CD4-positive, CD25-positive, alpha-beta regulatory T cell (primary cell): ENCODE measurements at regions not wholly inside any gene's neighbourhood (a gene's known extent, or its start where the extent isn't known, plus 50 kb on each side); places are given as distances from the start of the nearest gene placed in this dataset.

Source experiments
- ATAC-seq, 2 donors: fragments of 150-1000 bp; cut with Tn5 transposase; one replicate each; pipeline ENCODE4 v1.10.0; 2021; ENCODE audit warnings: low read depth in 2 of 2, moderate number of reproducible peaks in 2 of 2, moderate library complexity in 1 of 2
- DNase-seq, 3 donors: peaks; one replicate each; pipeline versions ENCODE4 v3.0.0 to v3.0.0-alpha.2; 2012 to 2022; ENCODE audit warnings: mixed read lengths in 1 of 3
- H3K27ac ChIP-seq: one replicate; pipeline ENCODE4 v1.7.0; 2013; ENCODE audit warnings: mild to moderate bottlenecking, low read length; ENCODE audit not compliant: insufficient read depth, poor library complexity, severe bottlenecking
- H3K27me3 ChIP-seq: one replicate; pipeline ENCODE4 v1.7.0; 2013; ENCODE audit warnings: low read length; ENCODE audit not compliant: control insufficient read depth, insufficient read depth
- H3K36me3 ChIP-seq: one replicate; pipeline ENCODE4 v1.7.0; 2013; ENCODE audit warnings: mild to moderate bottlenecking, low read length, moderate library complexity; ENCODE audit not compliant: control insufficient read depth, insufficient read depth
- H3K4me1 ChIP-seq: 2 replicates; pipeline ENCODE4 v1.7.0; 2013; ENCODE audit warnings: mild to moderate bottlenecking, low read length; ENCODE audit not compliant: insufficient read depth, control insufficient read depth, poor library complexity, severe bottlenecking
- H3K4me3 ChIP-seq: one replicate; pipeline ENCODE4 v1.7.0; 2013; ENCODE audit warnings: low read depth, mild to moderate bottlenecking, low read length, moderate library complexity
- H3K9me3 ChIP-seq, 2 experiments: 1 replicate in 1 of 2; 2 replicates in 1 of 2; pipeline ENCODE4 v1.7.0; 2013; ENCODE audit warnings: low read length in 2 of 2, mild to moderate bottlenecking in 1 of 2, moderate library complexity in 1 of 2; ENCODE audit not compliant: control insufficient read depth in 2 of 2
- H3K27ac Mint-ChIP-seq, 3 donors: one replicate each; pipeline ENCODE4 v1.8.0; 2020 to 2022; ENCODE audit warnings: mild to moderate bottlenecking in 3 of 3, mixed read lengths in 3 of 3, moderate library complexity in 2 of 3
- H3K27me3 Mint-ChIP-seq: one replicate; pipeline ENCODE4 v1.8.0; 2022; ENCODE audit warnings: mild to moderate bottlenecking, mixed read lengths
- H3K36me3 Mint-ChIP-seq: one replicate; pipeline ENCODE4 v1.8.0; 2020; ENCODE audit warnings: mixed read lengths
- H3K4me1 Mint-ChIP-seq, 4 donors: one replicate each; pipeline ENCODE4 v1.8.0; 2020 to 2022; ENCODE audit warnings: mixed read lengths in 4 of 4, mild to moderate bottlenecking in 1 of 4
- H3K4me3 Mint-ChIP-seq, 4 donors: one replicate each; pipeline ENCODE4 v1.8.0; 2020 to 2022; ENCODE audit warnings: mild to moderate bottlenecking in 4 of 4, mixed read lengths in 4 of 4, moderate library complexity in 3 of 4
- H3K9me3 Mint-ChIP-seq, 7 donors: one replicate each; pipeline ENCODE4 v1.8.0; 2020 to 2022; ENCODE audit warnings: mixed read lengths in 7 of 7, mild to moderate bottlenecking in 3 of 7, moderate library complexity in 2 of 7

- Mint-ChIP-seq H3K36me3 (no peaks in the 10 kb centered on the region), H3K4me3 (no peak overlapping the region), H3K9me3 (peaks cover 0 to 1% (median 0%) of the 10 kb centered on the region in 7 donors), H3K27ac (no peak overlapping the region), H3K27me3 (peaks cover 5% of the 10 kb centered on the region), H3K4me1 (no peaks in the 10 kb centered on the region)
- Histone ChIP-seq H3K36me3 (no peaks in the 10 kb centered on the region), H3K4me3 (no peak overlapping the region), H3K27ac (no peak overlapping the region), H3K4me1 (no peaks in the 10 kb centered on the region), H3K27me3 (peaks cover 3% of the 10 kb centered on the region), H3K9me3 (no peaks in the 10 kb centered on the region)
- DNase-seq = no peak
- ATAC-seq = no peak
Measured at GRCh38 chr12:4050340-4050739, 177.1 kb upstream of the PARP11 start.

- peaks cover 5% of the 10 kb centered on the region for H3K27me3 Mint-ChIP-seq
- no peaks in the 10 kb centered on the region for H3K4me1 Mint-ChIP-seq
- Histone ChIP-seq H3K27ac (no peak overlapping the region), H3K4me1 (no peaks in the 10 kb centered on the region), H3K4me3 (no peak overlapping the region), H3K9me3 (no peaks in the 10 kb centered on the region), H3K36me3 (no peaks in the 10 kb centered on the region), H3K27me3 (peaks cover 3% of the 10 kb centered on the region)
- no peak overlapping the region for H3K4me3 Mint-ChIP-seq
- no peak for DNase-seq
- ATAC-seq = no peak
- no peak overlapping the region for H3K27ac Mint-ChIP-seq
- no peaks in the 10 kb centered on the region for H3K36me3 Mint-ChIP-seq
- peaks cover 0 to 1% (median 0%) of the 10 kb centered on the region in 7 donors for H3K9me3 Mint-ChIP-seq
Measured at GRCh38 chr12:4049298-4050080, 176.3 kb upstream of the PARP11 start.

- Histone ChIP-seq H3K4me1 (no peaks in the 10 kb centered on the region), H3K36me3 (no peaks in the 10 kb centered on the region), H3K4me3 (no peak overlapping the region), H3K9me3 (no peaks in the 10 kb centered on the region), H3K27ac (no peak overlapping the region), H3K27me3 (peaks cover 3% of the 10 kb centered on the region)
- Mint-ChIP-seq H3K27me3 (peaks cover 5% of the 10 kb centered on the region), H3K4me3 (no peak overlapping the region), H3K27ac (no peak overlapping the region), H3K4me1 (no peaks in the 10 kb centered on the region), H3K36me3 (no peaks in the 10 kb centered on the region), H3K9me3 (peaks cover 0 to 1% (median 0%) of the 10 kb centered on the region in 7 donors)
- DNase-seq (no peak), ATAC-seq (no peak)
Measured at GRCh38 chr12:4047421-4047820, 174.2 kb upstream of the PARP11 start.

- no peak overlapping the region for H3K4me3 Mint-ChIP-seq
- peaks cover 8% of the 10 kb centered on the region for H3K27me3 Mint-ChIP-seq
- peaks cover 0 to 1% (median 0%) of the 10 kb centered on the region in 7 donors for H3K9me3 Mint-ChIP-seq
- no peaks in the 10 kb centered on the region for H3K4me1 Mint-ChIP-seq
- ATAC-seq = no peak
- no peak overlapping the region for H3K27ac ChIP-seq
- no peaks in the 10 kb centered on the region for H3K36me3 ChIP-seq
- no peaks in the 10 kb centered on the region for H3K36me3 Mint-ChIP-seq
- H3K4me3 ChIP-seq = no peak overlapping the region
- H3K9me3 ChIP-seq = no peaks in the 10 kb centered on the region
- no peaks in the 10 kb centered on the region for H3K4me1 ChIP-seq
- no peak for DNase-seq
- H3K27ac Mint-ChIP-seq = no peak overlapping the region
- peaks cover 3% of the 10 kb centered on the region for H3K27me3 ChIP-seq
Measured at GRCh38 chr12:4046495-4046840, 173.3 kb upstream of the PARP11 start.

DNA sequence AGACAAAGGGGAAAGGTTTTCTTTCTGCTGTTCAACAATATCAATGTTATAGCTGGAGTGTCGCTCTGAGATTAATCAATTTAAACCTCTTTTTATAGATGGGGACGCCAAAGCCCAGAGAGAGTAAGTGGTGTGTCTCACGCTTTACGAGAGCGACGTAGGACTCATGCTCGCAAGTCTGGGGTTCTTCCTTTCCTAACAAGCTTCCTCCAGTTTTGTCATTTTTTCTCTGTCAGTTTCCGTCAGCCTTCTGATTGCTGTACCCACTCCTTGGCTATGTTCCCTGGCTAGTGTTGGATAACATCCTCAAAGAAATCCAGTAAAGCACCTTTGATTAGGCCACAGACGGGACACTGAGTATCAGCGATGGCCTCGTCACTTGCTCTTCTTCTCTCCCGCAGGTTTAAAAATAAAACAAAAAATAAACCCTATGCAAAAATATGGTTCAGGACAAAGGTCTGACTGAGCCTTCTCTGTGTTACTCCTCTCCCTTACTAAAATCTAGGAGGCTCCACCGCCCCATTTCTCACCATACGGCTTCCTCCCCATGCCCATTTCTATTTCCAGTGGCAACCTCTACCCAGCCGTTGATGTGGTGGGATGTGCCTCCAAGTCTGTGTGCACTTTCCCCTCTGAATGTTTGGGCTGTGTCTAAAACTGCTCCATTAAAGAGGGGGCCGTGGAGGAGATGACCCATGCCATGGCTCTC, 172.7 kb upstream of the PARP11 start:
- no peaks in the 10 kb centered on the region for H3K4me1 Mint-ChIP-seq
- Histone ChIP-seq H3K36me3 (no peaks in the 10 kb centered on the region), H3K27ac (no peak overlapping the region), H3K9me3 (no peaks in the 10 kb centered on the region), H3K4me1 (no peaks in the 10 kb centered on the region), H3K4me3 (no peak overlapping the region), H3K27me3 (peaks cover 3% of the 10 kb centered on the region)
- ATAC-seq (no peak), DNase-seq (no peak)
- no peaks in the 10 kb centered on the region for H3K9me3 Mint-ChIP-seq
- no peak overlapping the region for H3K4me3 Mint-ChIP-seq
- no peak overlapping the region for H3K27ac Mint-ChIP-seq
- H3K27me3 Mint-ChIP-seq = peaks cover 10% of the 10 kb centered on the region
- H3K36me3 Mint-ChIP-seq = no peaks in the 10 kb centered on the region

DNA sequence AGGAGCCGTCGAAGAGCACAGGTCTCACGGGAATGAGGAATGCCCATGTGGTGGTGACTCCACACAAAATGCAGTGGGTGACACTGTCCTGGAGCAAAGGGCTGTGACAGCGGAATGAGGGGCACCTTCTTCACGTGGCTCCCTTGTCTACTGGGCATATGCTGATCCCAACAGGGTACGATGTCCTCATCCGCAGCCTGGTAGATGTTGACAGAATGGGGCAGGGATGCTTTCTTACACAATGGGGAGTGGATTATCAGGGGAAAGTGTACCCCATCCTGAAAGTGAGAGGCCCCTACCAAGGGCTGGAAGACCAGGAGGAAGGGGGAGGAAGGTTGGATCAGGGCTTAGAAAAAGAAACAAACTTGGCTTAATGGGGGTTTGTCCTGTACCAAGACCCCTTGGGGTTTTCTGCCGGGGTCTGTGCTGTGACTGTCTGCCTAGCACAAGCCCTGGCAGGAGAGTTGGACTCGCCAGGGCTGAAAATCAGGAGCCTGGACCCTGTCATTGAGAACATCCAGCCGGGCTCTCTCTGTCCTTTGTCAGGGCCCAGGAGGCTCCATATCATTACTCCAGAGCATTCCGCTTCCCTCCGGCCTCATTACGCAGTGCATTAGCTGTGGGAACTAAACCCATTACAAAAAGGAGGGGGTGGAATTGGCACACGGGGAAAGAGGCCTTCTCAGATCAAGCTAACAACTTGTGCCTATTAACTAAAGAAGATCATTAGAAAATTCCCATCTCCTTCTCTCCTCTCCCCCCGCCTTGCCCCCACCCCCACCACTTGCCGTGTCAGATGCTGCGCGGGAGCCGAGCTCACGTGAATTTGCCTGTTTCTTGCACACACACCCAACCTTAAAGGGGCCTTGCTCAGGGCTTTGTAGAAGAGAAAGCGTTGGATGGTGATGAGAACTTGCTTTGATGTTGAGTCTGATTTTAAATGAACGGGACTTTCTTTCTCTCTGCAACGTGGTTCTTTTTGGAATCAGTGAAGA, 171.8 kb upstream of the PARP11 start:
- ATAC-seq (no peak), DNase-seq (no peak)
- H3K4me1 Mint-ChIP-seq = no peaks in the 10 kb centered on the region
- no peaks in the 10 kb centered on the region for H3K36me3 Mint-ChIP-seq
- no peak overlapping the region for H3K4me3 Mint-ChIP-seq
- no peaks in the 10 kb centered on the region for H3K9me3 ChIP-seq
- no peaks in the 10 kb centered on the region for H3K4me1 ChIP-seq
- peaks cover 3% of the 10 kb centered on the region for H3K27me3 ChIP-seq
- no peak overlapping the region for H3K27ac Mint-ChIP-seq
- no peak overlapping the region for H3K4me3 ChIP-seq
- no peaks in the 10 kb centered on the region for H3K9me3 Mint-ChIP-seq
- H3K36me3 ChIP-seq = no peaks in the 10 kb centered on the region
- peaks cover 10% of the 10 kb centered on the region for H3K27me3 Mint-ChIP-seq
- no peak overlapping the region for H3K27ac ChIP-seq

DNA sequence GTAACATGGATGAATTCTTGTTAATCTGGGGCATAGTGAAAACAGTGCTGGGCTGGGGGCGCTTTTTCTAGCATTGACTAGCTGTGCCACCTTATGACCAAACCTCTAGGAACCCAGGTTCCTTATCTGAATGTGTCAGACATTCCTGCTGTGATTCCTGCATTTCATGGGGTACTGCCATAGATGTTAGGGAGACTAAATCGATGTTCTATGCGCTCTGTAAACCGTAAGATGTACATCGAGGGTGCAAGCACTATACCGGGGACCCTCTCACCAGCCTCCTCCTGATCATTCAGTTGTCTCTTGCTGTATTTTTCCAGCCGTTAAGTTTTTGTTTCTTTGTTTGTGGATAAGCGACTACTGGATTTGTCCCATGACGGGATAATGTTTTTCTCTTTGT, 170.9 kb upstream of the PARP11 start:
- no peak for ATAC-seq
- no peak overlapping the region for H3K27ac Mint-ChIP-seq
- DNase-seq = no peak
- no peaks in the 10 kb centered on the region for H3K36me3 Mint-ChIP-seq
- no peaks in the 10 kb centered on the region for H3K9me3 ChIP-seq
- H3K4me3 ChIP-seq = no peak overlapping the region
- H3K4me1 Mint-ChIP-seq = no peaks in the 10 kb centered on the region
- no peaks in the 10 kb centered on the region for H3K4me1 ChIP-seq
- no peaks in the 10 kb centered on the region for H3K36me3 ChIP-seq
- H3K27me3 Mint-ChIP-seq = peaks cover 10% of the 10 kb centered on the region
- no peak overlapping the region for H3K27ac ChIP-seq
- no peak overlapping the region for H3K4me3 Mint-ChIP-seq
- H3K9me3 Mint-ChIP-seq = no peaks in the 10 kb centered on the region
- peaks cover 3% of the 10 kb centered on the region for H3K27me3 ChIP-seq
